ENCODE measurements at regions not wholly inside any gene's neighbourhood (a gene's known extent, or its start where the extent isn't known, plus 50 kb on each side); places are given as distances from the start of the nearest gene placed in this dataset.
"Not testable (repeated sequence)": the region's sequence is repeated elsewhere in the genome, so short reads cannot be mapped to it uniquely, and the experiment has no call there.

DNA sequence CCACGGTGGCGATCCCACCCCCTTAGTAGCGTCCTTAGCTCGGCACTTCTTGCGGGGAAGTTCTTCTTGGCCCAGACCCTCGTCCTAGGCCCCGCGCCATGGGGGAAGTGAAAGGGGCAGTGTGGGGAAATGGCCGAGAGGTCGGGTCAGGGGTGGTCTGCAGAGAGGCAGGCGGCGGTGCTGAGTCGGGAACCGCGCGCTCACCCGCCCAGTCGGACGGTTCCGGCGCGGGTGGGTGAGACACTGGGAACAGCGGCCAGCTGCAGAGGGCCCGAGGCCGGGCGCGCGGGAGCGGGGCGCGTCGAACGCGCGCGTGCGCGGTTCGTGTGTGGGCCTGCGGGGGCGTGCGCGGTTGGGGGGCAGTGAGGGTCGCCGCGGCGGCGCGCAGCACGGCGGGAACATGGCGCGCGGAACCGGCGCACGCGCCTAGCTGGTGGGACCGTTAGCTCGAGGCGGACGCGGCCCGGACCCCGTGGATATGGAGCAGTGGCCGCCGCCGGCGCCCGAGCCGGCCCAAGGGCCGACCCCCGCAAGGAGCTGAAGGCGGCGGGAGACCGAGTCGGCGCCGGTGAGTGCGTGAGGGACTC is 246.9 kb downstream of the GOLGA6L6 start:
- TF ChIP-seq EZH2 (IDR thresholded peaks at IDR 0.05; ENCODE audit: low read depth) (no peak), CTCF (conservative IDR thresholded peaks at IDR 0.05) (no peak)
- H3K4me2 ChIP-seq = no peak overlapping the region
- H3K36me3 ChIP-seq (ENCODE audit: low read depth) = no peaks in the 10 kb centered on the region
- no peak overlapping the region for H3K27ac ChIP-seq
- ChIA-PET POLR2A (ENCODE audit: unreplicated experiment) (no interaction called here), CTCF (no interaction called here)
- no peaks in the 10 kb centered on the region for H3F3A ChIP-seq (ENCODE audit: insufficient read depth, low read depth)
- intact Hi-C loops (cut with micrococcal nuclease; ENCODE audit: unreplicated experiment) = no loop called here
- DNase-seq = peak; percentile 2 to 15
- H3K9me3 ChIP-seq (ENCODE audit: insufficient read depth, low read depth) = no peaks in the 10 kb centered on the region
- BruUV-seq (replicated peaks) = no TSS peak
- H2AFZ ChIP-seq = no peak overlapping the region
- H3K27me3 ChIP-seq (ENCODE audit: insufficient read depth, low read depth) = peaks cover 32% of the 10 kb centered on the region
- H3K4me3 ChIP-seq = no peak overlapping the region
- no peaks in the 10 kb centered on the region for H3K4me1 ChIP-seq (replicated peaks; ENCODE audit: insufficient read depth)
- no peaks in the 10 kb centered on the region; the same call in 1 of the 2 replicates for H3K9me2 ChIP-seq (ENCODE audit: insufficient read depth)
- no peaks in the 10 kb centered on the region for H3K79me2 ChIP-seq (ENCODE audit: low read depth)
- H4K20me1 ChIP-seq (ENCODE audit: insufficient read depth) = no peaks in the 10 kb centered on the region

DNA sequence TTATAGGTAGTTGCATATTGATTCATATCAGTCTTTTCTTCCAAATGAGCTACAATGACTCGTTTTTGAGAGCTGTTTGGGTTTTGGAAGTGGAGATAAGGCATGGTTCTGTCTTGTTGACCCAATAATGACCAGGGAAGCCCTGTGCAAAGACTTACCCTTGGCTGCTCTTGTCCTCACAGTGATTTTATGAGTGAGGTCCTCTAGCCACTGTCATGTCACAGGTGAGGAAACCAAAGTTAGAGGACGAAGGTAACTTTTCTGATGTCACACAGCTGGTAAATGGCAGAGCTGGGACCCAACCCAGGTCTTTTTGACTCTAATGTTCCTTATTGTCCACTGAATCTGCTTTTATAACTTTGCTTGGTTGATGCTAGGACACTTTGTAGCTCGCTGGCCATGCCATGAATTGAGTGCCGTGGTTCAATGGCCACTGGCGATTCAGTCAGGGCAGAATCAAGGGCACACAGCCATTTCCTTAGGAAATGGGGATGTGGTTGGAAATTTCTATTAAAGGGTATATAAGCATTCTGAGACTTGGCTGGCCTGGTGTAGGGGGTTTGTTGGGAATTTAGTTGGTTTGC is 249.1 kb downstream of the GOLGA6L6 start:
- H3K4me3 ChIP-seq; H3K79me2 ChIP-seq (ENCODE audit: low read depth); H3K4me2 ChIP-seq; H3K27ac ChIP-seq; H3K36me3 ChIP-seq (ENCODE audit: low read depth); BruUV-seq (replicated peaks); H4K20me1 ChIP-seq (ENCODE audit: insufficient read depth); CTCF ChIA-PET; POLR2A ChIA-PET (ENCODE audit: unreplicated experiment); H3K4me1 ChIP-seq (replicated peaks; ENCODE audit: insufficient read depth); H3F3A ChIP-seq (ENCODE audit: insufficient read depth, low read depth); intact Hi-C loops (cut with micrococcal nuclease; ENCODE audit: unreplicated experiment); H3K9me2 ChIP-seq (ENCODE audit: insufficient read depth); H3K9me3 ChIP-seq (ENCODE audit: insufficient read depth, low read depth); H2AFZ ChIP-seq: not testable (repeated sequence)
- peak in 1 of 2 experiments; percentile 1 for DNase-seq
- peaks cover 44% of the 10 kb centered on the region for H3K27me3 ChIP-seq (ENCODE audit: insufficient read depth, low read depth)

DNA sequence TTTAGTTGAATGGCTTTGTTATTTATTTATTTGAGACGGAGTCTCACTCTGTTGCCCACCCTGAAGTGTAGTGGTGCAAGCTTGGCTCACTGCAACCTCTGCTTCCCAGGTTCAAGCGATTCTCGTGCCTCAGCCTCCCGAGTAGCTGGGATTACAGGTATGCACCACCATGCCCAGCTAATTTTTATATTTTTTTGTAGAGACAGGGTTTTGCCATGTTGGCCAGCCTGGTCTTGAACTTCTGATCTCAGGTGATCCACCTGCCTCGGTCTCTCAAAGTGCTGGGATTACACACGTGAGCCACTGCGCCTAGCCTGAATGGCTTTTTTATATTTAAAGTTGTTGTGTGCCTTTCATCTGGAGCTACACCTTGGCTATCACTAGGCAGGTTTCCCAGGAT is 250.0 kb downstream of the GOLGA6L6 start:
- H3K4me3 ChIP-seq; H4K20me1 ChIP-seq (ENCODE audit: insufficient read depth); POLR2A ChIA-PET (ENCODE audit: unreplicated experiment); H2AFZ ChIP-seq; H3K79me2 ChIP-seq (ENCODE audit: low read depth); intact Hi-C loops (cut with micrococcal nuclease; ENCODE audit: unreplicated experiment); H3K36me3 ChIP-seq (ENCODE audit: low read depth); H3K9me2 ChIP-seq (ENCODE audit: insufficient read depth); H3K4me1 ChIP-seq (replicated peaks; ENCODE audit: insufficient read depth); H3K4me2 ChIP-seq; H3F3A ChIP-seq (ENCODE audit: insufficient read depth, low read depth); BruUV-seq (replicated peaks); CTCF ChIA-PET; H3K9me3 ChIP-seq (ENCODE audit: insufficient read depth, low read depth); H3K27ac ChIP-seq: not testable (repeated sequence)
- H3K27me3 ChIP-seq (ENCODE audit: insufficient read depth, low read depth) = peaks cover 44% of the 10 kb centered on the region
- DNase-seq = peak in 1 of 2 experiments; percentile 0

- POLR2A ChIA-PET (ENCODE audit: unreplicated experiment); CTCF ChIA-PET; H4K20me1 ChIP-seq (ENCODE audit: insufficient read depth); H3K4me3 ChIP-seq; BruUV-seq (replicated peaks); H3K79me2 ChIP-seq (ENCODE audit: low read depth); H3K27ac ChIP-seq; H3K4me1 ChIP-seq (replicated peaks; ENCODE audit: insufficient read depth); H3K9me3 ChIP-seq (ENCODE audit: insufficient read depth, low read depth); H3K36me3 ChIP-seq (ENCODE audit: low read depth); intact Hi-C loops (cut with micrococcal nuclease; ENCODE audit: unreplicated experiment); H3F3A ChIP-seq (ENCODE audit: insufficient read depth, low read depth); H2AFZ ChIP-seq; H3K9me2 ChIP-seq (ENCODE audit: insufficient read depth); H3K4me2 ChIP-seq: not testable (repeated sequence)
- peak in 1 of 2 experiments; percentile 0 for DNase-seq
- H3K27me3 ChIP-seq (ENCODE audit: insufficient read depth, low read depth) = peaks cover 44% of the 10 kb centered on the region
Observed at GRCh38 chr15:20290606-20291005, 251.0 kb downstream of the GOLGA6L6 start.

DNA sequence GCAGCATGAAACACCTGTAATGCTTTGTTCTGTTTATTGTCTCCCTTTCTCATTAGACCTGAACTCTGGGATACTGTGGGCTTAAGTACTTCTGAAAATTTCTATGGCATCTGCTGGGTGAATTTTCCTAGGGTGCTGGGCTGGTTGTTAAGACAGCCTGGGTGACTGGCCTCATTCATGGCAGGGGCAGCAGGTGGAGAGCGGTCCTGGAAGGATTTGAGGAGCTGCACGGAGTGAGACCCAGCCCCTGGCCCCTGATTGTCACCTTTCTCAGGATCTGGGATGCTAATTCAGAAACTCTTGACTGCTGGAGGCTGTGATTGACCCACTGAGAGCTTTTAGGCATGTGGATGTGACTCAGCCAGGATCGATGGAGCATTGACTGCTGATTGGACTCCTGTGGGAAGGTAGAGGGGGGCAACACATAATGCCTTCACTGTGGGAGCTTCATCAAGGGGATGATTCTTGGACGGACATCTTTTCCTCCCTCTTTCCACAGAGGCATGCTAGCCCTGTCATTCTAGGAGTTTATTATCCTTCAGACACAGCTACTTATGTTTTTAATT is 252.0 kb downstream of the GOLGA6L6 start:
- H3K4me1 ChIP-seq (replicated peaks; ENCODE audit: insufficient read depth); H3K36me3 ChIP-seq (ENCODE audit: low read depth); H4K20me1 ChIP-seq (ENCODE audit: insufficient read depth); CTCF ChIA-PET; H3K9me2 ChIP-seq (ENCODE audit: insufficient read depth); H3K27ac ChIP-seq; H2AFZ ChIP-seq; H3K79me2 ChIP-seq (ENCODE audit: low read depth); H3K4me2 ChIP-seq; H3K4me3 ChIP-seq; H3K9me3 ChIP-seq (ENCODE audit: insufficient read depth, low read depth); BruUV-seq (replicated peaks); POLR2A ChIA-PET (ENCODE audit: unreplicated experiment); H3F3A ChIP-seq (ENCODE audit: insufficient read depth, low read depth); intact Hi-C loops (cut with micrococcal nuclease; ENCODE audit: unreplicated experiment): not testable (repeated sequence)
- DNase-seq = peak in 1 of 2 experiments; percentile 15
- peaks cover 44% of the 10 kb centered on the region for H3K27me3 ChIP-seq (ENCODE audit: insufficient read depth, low read depth)

DNA sequence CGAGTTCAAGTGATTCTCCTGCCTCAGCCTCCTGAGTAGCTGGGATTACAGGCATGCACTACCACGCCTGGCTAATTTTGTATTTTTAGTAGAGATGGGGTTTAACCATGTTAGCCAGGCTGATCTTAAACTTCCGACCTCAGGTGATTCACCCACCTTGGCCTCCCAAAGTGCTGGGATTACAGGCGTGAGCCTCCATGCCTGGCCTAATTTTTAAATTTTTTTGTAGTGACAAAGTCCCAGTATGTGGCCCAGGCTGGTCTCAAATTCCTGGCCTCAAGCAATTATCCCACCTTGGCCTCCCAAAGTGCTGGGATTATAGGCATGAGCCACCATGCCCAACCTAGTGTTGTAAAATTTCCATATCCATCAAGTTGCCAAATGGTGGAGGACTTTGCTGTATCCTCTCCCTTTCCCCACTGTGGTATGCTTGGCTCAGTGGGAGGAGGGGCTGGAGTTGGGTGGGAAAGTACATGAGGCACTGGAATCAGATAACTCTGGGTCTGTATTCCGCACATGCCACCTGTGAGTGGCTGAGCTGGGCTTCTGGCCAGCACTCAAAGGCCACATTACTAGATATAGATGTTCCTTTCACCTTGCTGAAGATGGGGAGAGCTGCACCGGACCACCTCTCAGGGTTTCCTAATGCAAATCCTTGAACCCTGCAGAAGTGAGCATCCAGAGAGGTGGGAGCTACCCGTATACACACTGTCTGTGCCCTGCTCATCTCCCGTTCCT is 252.6 kb downstream of the GOLGA6L6 start:
- BruUV-seq (replicated peaks); POLR2A ChIA-PET (ENCODE audit: unreplicated experiment); H3K36me3 ChIP-seq (ENCODE audit: low read depth); H3K27ac ChIP-seq; intact Hi-C loops (cut with micrococcal nuclease; ENCODE audit: unreplicated experiment); H2AFZ ChIP-seq; H3K79me2 ChIP-seq (ENCODE audit: low read depth); H3F3A ChIP-seq (ENCODE audit: insufficient read depth, low read depth); H3K9me3 ChIP-seq (ENCODE audit: insufficient read depth, low read depth); H3K9me2 ChIP-seq (ENCODE audit: insufficient read depth); H4K20me1 ChIP-seq (ENCODE audit: insufficient read depth); CTCF ChIA-PET; H3K4me1 ChIP-seq (replicated peaks; ENCODE audit: insufficient read depth); H3K4me2 ChIP-seq; H3K4me3 ChIP-seq: not testable (repeated sequence)
- H3K27me3 ChIP-seq (ENCODE audit: insufficient read depth, low read depth) = peaks cover 45% of the 10 kb centered on the region
- peak in 1 of 2 experiments; percentile 25 for DNase-seq
